T-helper 9 cell (primary cell): ENCODE measurements at regions not wholly inside any gene's neighbourhood (a gene's known extent, or its start where the extent isn't known, plus 50 kb on each side); places are given as distances from the start of the nearest gene placed in this dataset.
"Not testable (repeated sequence)": the region's sequence is repeated elsewhere in the genome, so short reads cannot be mapped to it uniquely, and the experiment has no call there.

Experiments
- DNase-seq: peaks from one replicate; pipeline ENCODE4 v3.0.0-alpha.2; 2020

DNA sequence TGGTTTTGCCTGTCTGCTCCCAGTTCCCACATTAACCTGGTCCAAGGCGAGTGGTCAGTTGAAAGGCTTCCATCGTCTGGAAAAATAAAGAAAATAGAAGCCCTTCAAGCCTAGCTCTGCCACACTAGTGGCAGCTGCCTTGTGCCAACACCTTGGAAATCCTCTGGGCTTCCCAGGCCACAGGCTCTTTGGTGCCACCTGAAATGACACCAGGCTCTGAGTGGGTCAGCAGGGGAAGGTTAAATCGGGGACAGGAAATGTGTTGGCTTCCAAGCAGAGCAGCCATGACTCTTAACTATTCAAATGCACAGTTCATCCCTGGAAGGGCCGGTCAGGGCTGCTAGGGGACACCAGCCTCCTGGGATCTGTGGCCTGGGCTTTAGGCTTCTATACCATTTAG, 558.7 kb downstream of the MATN1 start:
- DNase-seq = no peak

GRCh38 chr1:30162565-30162964, 560.8 kb downstream of the MATN1 start:
- DNase-seq = no peak

GRCh38 chr1:30161953-30162352, 561.4 kb downstream of the MATN1 start:
- no peak for DNase-seq

DNA sequence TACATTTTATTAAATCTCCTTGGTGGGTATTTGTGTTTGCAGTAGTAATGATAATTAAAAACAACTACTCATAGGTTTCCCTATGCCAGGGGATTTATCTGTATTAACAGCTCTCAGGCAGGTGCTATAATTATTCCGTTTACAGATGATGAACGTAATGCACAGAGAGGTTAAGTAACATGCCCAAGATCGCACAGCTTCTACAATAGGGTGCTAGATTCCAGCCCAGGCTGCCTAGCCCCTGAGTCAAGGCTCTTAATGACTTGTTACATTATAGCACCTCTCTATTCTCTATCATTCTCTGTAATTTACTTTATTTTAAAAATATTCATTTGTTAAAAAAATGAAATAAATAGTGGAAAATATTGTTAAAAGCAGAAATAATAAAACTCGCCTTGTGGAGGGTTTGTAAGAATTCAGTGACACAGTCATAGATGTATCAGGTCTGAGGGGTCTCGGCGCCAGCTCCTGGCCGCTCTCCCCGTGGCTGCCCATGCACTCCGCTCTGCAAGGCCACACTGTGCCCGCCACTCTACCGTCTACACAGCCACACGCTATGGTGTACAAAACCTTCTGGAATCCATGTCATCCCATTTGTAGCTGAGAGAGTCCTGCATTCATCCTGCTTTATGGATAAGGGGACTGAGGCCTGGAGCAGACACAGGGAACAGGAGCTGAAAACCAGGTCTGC, 562.2 kb downstream of the MATN1 start:
- no peak for DNase-seq

- DNase-seq = no peak
Measured at GRCh38 chr1:30159015-30159414, 564.4 kb downstream of the MATN1 start.

GRCh38 chr1:30155698-30156097, 567.7 kb downstream of the MATN1 start:
- not testable (repeated sequence) for DNase-seq

GRCh38 chr1:30155253-30155652, 568.1 kb downstream of the MATN1 start:
- not testable (repeated sequence) for DNase-seq

DNA sequence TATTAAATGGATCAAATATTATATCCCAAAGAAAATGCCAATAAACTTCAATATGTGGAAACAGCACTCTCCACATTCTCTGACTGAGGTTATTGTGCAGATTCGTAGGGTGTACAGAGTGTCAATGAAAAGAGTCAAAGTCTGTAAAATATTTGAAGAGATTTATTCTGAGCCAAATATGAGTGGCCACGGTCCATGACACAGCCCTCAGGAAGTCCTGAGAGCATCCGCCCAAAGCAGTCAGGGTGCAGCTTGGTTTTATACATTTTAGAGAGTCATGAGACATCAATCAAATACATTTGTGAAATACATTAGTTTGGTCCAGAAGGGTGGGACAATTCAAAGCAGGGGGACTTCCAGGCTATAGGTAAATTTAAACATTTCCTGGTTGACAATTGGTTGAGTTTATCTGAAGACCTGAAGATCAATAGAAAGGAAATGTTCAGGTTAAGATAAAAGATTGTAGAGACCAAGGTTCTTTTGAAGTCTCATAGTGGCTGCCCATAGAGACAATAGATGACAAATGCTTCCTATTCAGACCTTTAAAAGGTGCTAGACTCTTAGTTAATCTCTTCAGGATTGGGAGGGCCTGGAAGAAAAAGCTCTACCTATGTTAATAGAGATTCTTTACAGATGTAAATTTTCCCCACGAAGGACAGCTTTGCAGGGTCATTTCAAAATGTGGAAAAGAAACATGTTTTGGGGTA, 569.5 kb downstream of the MATN1 start:
- no peak for DNase-seq

DNA sequence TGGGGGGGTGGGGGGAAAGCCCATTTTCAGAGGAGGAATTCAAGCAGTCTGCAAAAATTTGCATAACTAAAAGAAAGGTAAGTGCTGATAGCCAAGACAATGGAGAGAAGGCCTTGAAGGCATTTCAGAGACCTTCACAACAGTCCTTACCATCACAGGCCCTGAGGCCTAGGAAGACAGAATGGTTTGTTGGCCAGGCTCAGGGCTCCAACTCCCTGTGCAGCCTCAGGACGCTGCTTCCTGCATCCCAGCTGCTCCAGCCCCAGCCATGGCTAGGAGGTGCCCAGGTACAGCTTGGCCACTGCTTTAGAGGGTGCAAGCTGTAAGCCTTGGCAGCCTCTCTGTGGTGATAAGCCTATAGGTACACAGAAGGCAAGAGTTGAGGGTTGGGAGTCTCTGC, 571.6 kb downstream of the MATN1 start:
- DNase-seq = no peak

DNA sequence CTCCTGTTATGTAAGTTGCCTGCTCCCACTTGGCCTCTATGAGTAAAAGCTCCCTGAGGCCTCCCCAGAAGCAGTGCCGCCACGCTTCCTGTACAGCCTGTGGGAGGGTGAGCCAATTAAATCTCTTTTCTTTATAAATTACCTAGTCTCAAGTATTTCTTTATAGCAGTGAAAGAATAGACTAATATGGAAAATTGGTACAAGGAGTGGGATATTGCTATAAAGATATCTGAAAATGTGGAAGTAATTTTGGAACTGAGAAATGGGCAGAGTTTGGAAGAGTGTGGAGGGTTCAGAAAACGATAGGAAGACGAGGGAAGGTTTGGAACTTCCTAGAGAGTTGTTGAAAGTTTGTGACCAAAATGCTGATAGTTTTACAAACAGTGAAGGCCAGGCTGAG, 572.3 kb downstream of the MATN1 start:
- DNase-seq = no peak

DNA sequence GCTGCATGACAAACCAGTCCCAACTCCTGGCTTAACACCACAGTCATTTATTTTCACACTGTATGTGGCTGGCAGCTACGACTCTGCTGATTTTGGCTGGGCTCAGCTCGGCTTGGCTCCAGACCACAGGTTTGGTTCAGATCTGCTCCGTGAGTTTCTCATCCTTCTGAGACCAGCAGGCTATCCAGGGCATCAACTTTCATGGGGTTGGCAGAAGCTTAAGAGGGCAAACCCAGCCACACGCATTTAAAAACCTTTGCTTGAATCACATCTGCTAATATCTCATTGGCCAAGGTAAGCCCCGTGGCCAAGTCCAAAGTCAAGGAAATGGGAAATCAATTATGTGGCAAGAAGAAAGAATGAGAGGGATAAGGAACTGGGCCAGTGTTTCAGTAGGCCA, 574.2 kb downstream of the MATN1 start:
- no peak for DNase-seq

DNA sequence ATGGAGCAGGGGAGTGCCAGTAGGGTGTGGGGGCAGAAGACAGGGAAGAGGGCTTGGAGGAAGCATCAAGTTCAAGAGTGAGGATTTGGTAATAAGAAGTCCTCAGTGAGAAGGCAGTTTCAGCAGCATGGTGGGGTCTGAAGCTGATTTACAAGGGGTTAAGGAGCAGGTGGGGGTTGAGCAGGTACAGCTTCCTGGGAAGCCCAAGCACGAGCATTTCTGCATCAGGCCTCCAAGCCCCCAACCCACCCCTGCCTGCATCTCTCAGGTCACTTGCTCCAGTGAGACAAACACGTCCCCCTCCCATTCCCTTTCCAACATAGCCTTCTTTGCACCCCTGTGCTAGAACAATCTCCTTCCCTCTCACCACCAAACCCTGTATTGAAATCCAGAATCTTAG, 574.7 kb downstream of the MATN1 start:
- DNase-seq = no peak

- DNase-seq = no peak
Measured at GRCh38 chr1:30147188-30147587, 576.2 kb downstream of the MATN1 start.

DNA sequence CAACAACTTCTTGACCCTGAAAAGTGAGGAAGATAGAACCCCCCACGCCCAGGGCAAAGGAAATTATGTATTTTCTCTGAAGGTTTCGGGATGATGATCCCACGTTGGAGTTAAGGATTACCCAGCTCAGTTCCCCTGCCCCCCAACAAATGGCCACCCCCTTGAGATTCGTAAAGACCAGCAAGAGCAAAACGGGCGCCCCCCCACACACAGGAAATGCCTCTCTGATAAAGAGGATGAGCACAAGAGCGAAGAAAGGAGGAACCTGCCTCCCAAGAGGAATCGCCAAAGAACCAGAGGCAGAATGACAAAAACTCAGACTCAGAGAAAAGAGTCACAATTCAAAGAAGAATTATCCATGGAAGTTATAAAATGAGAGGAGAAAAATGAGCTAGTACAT, 576.9 kb downstream of the MATN1 start:
- no peak for DNase-seq

- no peak for DNase-seq
Measured at GRCh38 chr1:30145723-30146303, 577.6 kb downstream of the MATN1 start.

- DNase-seq = no peak
Measured at GRCh38 chr1:30144831-30145230, 578.6 kb downstream of the MATN1 start.

GRCh38 chr1:30143517-30143916, 579.9 kb downstream of the MATN1 start:
- no peak for DNase-seq

DNA sequence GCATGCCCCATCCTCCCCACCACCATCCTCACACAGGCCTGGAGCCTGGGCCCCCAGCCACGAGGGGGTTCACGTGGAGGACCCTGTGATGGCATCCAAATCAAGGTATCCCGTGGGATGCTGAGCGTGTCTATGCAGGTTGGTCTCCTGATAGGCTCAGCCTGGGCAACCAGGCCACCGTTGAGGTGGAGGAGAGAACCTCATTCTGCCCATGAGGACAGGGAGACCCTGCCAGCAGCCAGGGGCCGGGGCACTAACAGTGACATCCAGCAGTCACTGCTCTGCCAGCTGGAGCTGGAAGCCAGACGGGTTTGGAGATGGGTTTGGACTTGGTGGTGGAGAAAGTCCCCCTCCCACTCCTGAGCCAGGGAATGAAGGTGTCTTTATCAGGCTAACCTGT, 582.8 kb downstream of the MATN1 start:
- no peak for DNase-seq

- no peak for DNase-seq
Measured at GRCh38 chr1:30138891-30139290, 584.5 kb downstream of the MATN1 start.

GRCh38 chr1:30137001-30137400, 586.4 kb downstream of the MATN1 start:
- DNase-seq = no peak

GRCh38 chr1:30135698-30136097, 587.7 kb downstream of the MATN1 start:
- no peak for DNase-seq

- no peak for DNase-seq
Measured at GRCh38 chr1:30134466-30135217, 588.7 kb downstream of the MATN1 start.

DNA sequence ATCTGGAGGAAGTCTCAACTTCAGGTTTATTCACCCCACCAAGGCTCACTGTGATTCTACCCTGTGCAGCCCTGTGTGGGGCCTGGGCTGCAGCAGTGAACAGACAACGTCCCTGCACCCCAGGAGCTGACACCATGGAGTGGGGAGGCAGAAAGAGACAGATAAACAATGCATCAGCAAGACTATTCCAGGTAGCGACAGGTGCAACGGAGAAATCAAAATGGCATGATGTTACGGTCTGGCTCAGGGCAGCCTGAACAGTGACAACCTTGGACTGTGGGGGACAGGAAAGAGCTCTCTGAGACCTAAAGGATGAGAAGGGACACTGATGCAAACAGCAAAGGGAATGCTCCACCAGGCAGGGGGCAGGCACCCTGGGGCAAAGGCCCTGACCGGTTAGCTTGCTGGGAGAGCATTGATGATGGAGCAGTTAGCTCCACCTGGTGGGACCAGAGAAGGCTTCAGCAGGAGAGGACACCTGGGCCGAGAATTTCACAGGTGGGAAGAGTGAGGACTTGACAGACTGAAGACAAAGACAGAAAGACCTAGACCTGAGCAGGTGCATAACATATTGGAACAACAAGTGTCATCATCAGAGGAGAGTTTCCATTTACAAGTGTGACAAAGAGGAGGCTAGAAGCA, 589.9 kb downstream of the MATN1 start:
- no peak for DNase-seq
